HG02588 (cell line): ENCODE measurements at regions not wholly inside any gene's neighbourhood (a gene's known extent, or its start where the extent isn't known, plus 50 kb on each side); places are given as distances from the start of the nearest gene placed in this dataset.
"Not testable (repeated sequence)": the region's sequence is repeated elsewhere in the genome, so short reads cannot be mapped to it uniquely, and the experiment has no call there.

ENCODE experiments used
- ATAC-seq: cut with Tn5 transposase; IDR thresholded peaks from one replicate; pipeline ENCODE4 v1.9.1; 2021; ENCODE audit warnings: mild to moderate bottlenecking, moderate library complexity; ENCODE audit not compliant: unreplicated experiment

- ATAC-seq, result not testable (repeated sequence)
Observed at GRCh38 chr3:103297502-103297901, 862.7 kb downstream of the ZPLD1 start.

DNA sequence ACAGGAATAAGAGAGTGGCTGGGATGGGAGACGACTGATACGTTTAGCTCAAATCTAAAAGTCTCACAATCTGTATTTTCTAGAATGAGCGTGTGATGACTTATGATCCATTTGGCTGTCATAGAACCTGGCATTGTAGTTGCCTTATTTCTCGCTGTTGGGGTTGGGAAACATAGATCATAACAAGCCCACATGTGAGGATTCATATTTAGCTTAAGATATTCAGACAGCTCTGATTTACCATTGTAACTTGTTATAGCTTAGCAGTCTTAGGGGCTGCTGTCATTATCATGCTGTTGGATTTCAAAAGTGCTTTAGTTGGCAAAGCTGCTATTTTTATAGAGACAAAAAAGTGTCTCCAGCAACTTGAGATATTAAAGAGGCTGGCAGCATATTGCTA, 871.3 kb downstream of the ZPLD1 start:
- ATAC-seq, result no peak

GRCh38 chr3:103308921-103309320, 874.1 kb downstream of the ZPLD1 start:
- no peak for ATAC-seq

- no peak for ATAC-seq
Observed at GRCh38 chr3:103319912-103320311, 885.1 kb downstream of the ZPLD1 start.

DNA sequence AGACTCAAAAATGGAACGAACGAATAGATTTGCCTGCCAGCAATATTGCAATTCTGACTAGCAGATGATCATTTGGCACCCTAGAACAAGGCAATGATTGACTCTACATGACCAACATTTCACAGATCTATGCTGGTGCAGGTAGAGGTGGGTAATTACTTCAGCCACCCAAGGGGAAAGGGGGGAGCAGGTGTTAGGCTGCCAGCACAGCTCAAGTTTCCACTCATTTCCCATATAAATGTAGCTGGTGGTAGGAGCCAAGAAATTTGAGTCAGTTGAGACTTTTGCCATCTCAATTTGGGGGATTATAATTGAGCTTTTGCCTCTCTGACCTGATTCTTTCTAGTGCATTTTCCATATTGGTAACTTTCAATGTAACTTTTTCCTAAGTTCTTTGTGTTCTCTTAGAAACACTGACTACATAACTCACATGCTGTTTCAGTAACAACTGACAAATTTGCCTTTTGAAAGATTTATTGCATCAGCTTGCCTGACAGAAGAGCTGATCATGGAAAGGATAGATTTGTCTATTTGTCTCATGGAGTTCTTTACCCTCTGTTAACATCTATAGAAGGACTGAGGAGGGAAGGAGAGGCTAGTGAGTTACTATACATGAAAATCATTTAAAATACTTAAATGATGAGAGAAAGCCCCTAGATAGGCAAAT, 902.5 kb downstream of the ZPLD1 start:
- no peak for ATAC-seq

- no peak for ATAC-seq
Observed at GRCh38 chr3:103341078-103341606, 906.3 kb downstream of the ZPLD1 start.

- ATAC-seq, result no peak
Observed at GRCh38 chr3:103342205-103342731, 907.5 kb downstream of the ZPLD1 start.

GRCh38 chr3:103349760-103350159, 914.9 kb downstream of the ZPLD1 start:
- no peak for ATAC-seq

- ATAC-seq, result no peak
Observed at GRCh38 chr3:103365467-103365866, 930.7 kb downstream of the ZPLD1 start.

GRCh38 chr3:103367481-103367880, 932.7 kb downstream of the ZPLD1 start:
- ATAC-seq, result no peak

GRCh38 chr3:103371411-103371810, 936.6 kb downstream of the ZPLD1 start:
- no peak for ATAC-seq

GRCh38 chr3:103372031-103372430, 937.2 kb downstream of the ZPLD1 start:
- ATAC-seq, result no peak

GRCh38 chr3:103380391-103380790, 945.6 kb downstream of the ZPLD1 start:
- ATAC-seq, result no peak

- ATAC-seq, result no peak
Observed at GRCh38 chr3:103381296-103382079, 946.7 kb downstream of the ZPLD1 start.

DNA sequence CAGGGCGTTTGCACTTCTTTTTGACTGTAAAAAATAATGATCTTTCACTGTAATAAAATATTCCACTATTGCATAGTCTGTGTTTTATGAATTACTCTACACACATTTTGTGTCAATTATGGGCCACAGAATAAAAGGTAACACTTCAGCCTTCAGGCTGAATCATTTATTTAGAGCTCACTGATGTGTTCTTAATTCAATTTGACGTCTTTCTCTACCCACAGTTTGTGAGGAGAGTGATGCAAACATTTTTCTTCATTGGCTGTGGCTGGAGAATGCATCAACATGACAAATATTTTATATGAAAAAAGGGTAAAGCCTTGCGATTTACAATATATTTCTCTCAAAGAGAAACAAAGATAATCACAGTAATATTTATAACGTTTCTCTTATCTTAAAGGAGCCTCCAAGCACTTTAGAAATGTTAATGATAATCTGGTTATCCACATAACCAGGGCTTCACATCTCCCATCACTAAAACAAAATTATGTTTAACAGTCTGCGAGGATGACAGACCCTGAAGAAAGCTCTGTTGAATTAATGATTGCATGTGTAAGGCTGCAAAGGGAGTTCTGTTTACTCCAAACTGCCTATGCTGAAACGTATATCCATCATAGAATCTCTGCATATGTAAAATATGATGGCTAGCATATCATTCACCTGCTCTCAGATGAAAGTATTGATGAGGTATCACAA, 951.3 kb downstream of the ZPLD1 start:
- no peak for ATAC-seq

DNA sequence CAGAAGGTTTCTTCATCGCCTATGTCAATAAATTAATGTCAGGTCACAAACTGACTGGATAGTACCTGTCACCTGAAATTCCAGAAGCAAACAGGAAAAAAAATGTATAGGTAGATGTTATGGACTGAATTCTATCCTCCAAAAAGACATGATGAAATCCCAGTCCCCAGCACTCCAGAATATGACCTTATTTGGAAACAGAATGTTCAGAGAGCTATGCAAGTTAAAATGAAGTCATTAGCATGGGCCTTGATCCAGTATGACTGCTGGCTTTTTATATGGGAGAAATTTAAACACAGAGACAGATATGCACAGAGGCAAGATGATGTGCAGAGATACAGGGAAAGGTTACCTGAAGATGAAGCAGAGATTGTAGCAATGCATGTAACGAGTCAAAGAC, 953.4 kb downstream of the ZPLD1 start:
- no peak for ATAC-seq

DNA sequence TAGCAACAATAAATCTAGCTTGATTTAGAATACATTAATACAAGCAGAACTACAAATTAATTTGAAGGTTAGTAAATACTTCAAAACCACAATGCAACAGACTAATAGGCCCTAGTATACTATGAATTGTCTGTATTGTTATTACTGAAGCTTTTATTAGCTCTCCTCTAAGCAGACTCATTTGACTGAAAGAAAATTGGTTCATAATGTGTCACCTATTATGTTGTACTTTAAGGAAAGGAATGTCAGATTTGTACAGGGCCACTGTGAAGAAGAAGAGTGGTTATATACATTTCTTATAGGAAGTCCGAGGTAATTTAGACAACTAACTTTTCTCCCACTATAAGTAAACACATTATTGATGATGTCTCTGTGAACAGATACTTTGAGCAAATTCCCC, 954.5 kb downstream of the ZPLD1 start:
- no peak for ATAC-seq

- no peak for ATAC-seq
Observed at GRCh38 chr3:103393395-103394186, 958.8 kb downstream of the ZPLD1 start.

- ATAC-seq, result no peak
Observed at GRCh38 chr3:103403191-103403590, 968.4 kb downstream of the ZPLD1 start.

DNA sequence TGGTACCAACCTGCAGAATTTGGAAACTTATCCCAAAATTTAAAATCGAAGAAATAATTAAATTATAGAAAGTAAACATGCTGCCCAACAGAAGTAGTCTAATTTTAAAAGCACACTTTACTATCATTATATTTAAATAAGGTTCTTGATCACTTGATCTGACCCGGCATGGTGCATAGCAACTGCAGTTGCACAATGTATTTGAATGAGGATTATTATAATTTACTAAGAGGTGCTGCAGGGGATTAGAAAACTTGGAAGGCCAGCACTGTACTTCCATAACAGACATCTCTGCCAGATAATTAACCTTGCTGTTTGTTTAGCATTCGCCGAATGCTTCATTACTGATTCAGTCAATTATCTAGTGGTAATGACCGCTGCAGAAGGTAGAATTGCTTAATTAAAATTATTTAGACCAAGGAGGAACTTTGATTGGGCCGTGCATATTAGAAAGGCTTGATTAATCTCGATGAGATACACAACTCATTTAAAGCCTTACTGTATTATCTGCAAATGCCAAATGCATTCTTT, 971.6 kb downstream of the ZPLD1 start:
- ATAC-seq, result no peak
